ENCODE measurements at regions not wholly inside any gene's neighbourhood (a gene's known extent, or its start where the extent isn't known, plus 50 kb on each side); places are given as distances from the start of the nearest gene placed in this dataset.

DNA sequence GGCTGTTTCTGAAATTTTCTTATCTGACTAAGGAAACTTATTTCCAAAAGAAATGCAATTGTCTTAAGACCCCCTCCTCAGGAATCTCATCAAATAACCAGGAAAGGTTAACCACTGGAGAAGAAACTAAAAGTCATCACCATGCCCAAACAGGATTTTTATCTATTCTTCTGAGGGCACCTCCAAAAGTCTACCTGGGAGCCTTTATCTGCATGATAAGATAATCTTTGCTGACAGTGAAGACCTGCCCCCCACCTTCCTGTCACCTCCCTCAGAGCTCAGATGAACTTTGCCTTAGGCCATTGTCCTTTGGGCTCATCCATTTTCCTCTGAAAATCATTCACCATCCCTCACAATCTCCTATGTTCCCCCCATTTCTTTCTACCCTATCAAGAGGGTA lies 137.3 kb upstream of the SMAD3 start:
- TF ChIP-seq, protein P1, sequence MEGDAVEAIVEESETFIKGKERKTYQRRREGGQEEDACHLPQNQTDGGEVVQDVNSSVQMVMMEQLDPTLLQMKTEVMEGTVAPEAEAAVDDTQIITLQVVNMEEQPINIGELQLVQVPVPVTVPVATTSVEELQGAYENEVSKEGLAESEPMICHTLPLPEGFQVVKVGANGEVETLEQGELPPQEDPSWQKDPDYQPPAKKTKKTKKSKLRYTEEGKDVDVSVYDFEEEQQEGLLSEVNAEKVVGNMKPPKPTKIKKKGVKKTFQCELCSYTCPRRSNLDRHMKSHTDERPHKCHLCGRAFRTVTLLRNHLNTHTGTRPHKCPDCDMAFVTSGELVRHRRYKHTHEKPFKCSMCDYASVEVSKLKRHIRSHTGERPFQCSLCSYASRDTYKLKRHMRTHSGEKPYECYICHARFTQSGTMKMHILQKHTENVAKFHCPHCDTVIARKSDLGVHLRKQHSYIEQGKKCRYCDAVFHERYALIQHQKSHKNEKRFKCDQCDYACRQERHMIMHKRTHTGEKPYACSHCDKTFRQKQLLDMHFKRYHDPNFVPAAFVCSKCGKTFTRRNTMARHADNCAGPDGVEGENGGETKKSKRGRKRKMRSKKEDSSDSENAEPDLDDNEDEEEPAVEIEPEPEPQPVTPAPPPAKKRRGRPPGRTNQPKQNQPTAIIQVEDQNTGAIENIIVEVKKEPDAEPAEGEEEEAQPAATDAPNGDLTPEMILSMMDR (IDR thresholded peaks at IDR 0.05; ENCODE audit: low read length): no peak
- TF ChIP-seq EZH2 (optimal IDR thresholded peaks at IDR 0.05; ENCODE audit: low read depth, low read length): no peak

Data from MM.1S (cell line).